Activated CD8-positive, alpha-beta memory T cell treated with anti-CD3 and anti-CD28 coated beads, Interleukin-2, amount 50 U/mL, for 48 hours (primary cell): ENCODE measurements at regions not wholly inside any gene's neighbourhood (a gene's known extent, or its start where the extent isn't known, plus 50 kb on each side); places are given as distances from the start of the nearest gene placed in this dataset.
"Not testable (repeated sequence)": the region's sequence is repeated elsewhere in the genome, so short reads cannot be mapped to it uniquely, and the experiment has no call there.

Experiments used
- DNase-seq: peaks from one replicate; pipeline ENCODE4 v3.0.0-alpha.2; 2020

DNA sequence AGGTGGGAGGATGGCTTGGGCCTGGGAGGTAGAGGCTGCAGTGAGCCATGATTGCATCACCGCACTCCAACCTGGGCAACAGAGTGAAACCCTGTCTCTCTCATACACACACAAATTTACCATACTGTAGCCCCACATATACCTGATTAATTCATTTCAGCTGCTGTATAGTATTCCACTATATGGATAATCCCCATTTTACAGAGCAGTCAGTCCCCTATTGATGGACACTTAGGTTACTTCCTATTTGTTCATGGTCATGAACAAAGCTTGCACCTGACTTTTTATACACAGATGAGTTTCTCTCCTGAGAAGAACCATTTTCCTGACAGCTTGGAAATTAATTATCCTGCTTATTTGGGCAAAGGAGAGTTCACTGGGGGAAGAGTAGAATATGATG, 59.2 kb downstream of the EMX2 start:
- DNase-seq = no peak

DNA sequence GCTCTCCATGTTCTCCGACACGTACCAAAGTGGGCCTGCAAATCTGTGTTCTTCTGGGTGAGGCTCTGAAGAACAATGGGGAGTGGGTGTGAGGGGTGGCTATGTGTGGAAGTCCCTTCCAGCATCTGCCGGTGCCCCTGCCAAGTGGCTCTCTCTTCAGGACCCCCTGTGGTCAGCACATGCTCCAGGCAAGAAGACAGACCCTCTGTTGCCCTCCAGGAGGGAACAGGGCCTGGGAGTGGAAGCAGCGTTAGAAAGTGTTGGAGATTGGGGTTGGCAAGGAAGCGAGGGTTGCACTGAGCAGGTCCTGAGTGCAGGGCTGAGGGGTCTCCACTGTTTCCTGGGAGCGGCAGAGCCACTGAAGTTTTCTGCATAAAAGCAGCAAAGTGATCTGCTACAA, 60.5 kb downstream of the EMX2 start:
- DNase-seq = no peak

- DNase-seq = no peak
Observed at GRCh38 chr10:117603726-117604125, 61.2 kb downstream of the EMX2 start.

GRCh38 chr10:117609095-117609795, 66.7 kb downstream of the EMX2 start:
- DNase-seq = no peak

DNA sequence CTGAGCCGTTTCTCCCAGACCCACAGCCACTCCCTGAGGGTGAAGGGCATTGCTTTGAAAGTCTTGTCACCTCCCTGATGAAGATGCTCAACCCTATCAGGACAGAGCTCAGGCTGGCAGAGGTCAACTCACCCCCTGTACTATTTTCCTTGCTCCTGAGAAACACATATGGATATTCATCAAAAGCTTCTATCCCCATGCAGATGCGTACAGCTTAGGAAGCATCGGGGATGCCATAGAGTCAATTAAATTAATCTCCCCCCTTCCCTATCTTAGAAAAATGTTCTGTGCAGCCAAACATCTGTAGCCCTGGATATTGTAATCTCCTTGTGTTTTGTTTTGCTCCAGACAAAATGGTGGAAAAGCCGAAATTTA, 67.2 kb downstream of the EMX2 start:
- no peak for DNase-seq

DNA sequence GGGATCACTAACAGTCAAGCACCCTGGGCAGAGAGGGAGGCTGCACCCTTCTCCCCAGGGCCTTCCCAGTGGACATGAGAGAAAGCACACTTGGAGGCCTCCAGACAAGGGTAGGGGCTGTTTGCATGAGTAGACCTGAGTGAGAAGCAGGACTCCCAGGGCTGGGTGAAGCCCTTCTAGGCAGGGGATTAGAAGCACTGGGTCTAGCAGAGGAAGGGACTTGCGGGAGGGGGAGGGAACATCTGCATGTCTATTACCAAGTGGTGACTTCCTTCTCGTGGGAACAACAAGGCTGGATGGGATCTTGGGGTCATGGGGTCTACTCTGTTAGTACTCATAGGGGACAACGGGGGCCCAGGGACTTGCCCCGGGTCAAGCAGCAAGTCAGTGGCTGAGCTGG, 67.8 kb downstream of the EMX2 start:
- DNase-seq = no peak

DNA sequence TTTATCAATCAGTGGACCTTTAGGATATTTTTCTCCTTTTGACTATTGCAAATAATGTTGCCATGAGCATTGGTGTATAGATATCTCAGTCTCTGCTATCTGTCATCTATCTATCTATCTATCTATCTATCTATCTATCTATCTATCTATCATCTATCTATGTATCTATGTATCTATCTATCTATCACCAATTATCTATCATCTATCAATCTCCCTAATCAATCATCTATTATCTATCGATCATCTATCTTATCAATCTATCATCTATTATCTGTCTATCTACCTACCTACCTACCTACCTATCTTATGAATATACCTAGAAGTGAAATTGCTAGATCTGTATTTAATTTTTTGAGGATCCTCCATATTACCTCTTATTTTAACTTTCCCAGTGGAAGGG, 69.6 kb downstream of the EMX2 start:
- no peak for DNase-seq

- DNase-seq = no peak
Observed at GRCh38 chr10:117615649-117616048, 73.1 kb downstream of the EMX2 start.

DNA sequence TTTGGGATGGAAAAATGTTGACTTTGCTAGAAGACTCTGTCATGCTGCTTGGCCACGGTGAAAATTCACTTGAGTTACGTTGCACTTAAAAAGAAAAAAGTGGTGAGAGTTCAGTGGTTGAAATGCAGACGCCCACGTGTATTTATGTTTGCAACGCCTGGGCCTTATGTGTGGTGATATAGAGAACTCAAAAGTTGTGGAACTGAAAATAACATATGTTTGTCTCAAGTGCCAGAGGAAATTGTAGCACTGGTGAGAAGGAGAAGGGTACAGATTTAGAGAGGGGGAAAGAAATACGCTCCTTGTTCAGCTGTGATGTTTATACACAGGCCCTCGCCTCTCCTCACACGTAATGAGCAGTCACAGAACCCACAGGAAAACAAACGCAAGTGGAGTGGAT, 73.6 kb downstream of the EMX2 start:
- no peak for DNase-seq

- no peak for DNase-seq
Observed at GRCh38 chr10:117617086-117617485, 74.5 kb downstream of the EMX2 start.

DNA sequence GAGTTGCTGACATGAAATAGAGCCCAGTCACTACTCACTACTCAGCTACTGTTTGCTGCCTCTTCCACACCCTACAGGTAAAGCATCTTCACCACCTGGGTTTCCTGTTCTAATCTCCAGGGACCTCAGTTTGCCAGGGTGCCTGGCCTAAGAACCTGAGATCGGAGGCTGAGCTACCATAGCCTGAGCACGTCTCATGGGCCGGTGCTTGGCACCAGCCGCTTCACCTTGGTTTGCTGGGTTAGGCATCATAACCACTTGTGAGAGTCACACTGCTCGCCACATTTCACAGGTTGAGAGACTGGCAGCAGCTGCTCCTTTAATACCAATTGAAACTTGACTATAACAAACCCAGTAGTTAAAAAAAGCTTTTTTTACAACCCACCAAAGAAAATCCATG, 75.1 kb downstream of the EMX2 start:
- DNase-seq = no peak

- no peak for DNase-seq
Observed at GRCh38 chr10:117619223-117619622, 76.7 kb downstream of the EMX2 start.

GRCh38 chr10:117619707-117620405, 77.3 kb downstream of the EMX2 start:
- DNase-seq = no peak

- no peak for DNase-seq
Observed at GRCh38 chr10:117621196-117621595, 78.7 kb downstream of the EMX2 start.

GRCh38 chr10:117621795-117622420, 79.4 kb downstream of the EMX2 start:
- DNase-seq = no peak

DNA sequence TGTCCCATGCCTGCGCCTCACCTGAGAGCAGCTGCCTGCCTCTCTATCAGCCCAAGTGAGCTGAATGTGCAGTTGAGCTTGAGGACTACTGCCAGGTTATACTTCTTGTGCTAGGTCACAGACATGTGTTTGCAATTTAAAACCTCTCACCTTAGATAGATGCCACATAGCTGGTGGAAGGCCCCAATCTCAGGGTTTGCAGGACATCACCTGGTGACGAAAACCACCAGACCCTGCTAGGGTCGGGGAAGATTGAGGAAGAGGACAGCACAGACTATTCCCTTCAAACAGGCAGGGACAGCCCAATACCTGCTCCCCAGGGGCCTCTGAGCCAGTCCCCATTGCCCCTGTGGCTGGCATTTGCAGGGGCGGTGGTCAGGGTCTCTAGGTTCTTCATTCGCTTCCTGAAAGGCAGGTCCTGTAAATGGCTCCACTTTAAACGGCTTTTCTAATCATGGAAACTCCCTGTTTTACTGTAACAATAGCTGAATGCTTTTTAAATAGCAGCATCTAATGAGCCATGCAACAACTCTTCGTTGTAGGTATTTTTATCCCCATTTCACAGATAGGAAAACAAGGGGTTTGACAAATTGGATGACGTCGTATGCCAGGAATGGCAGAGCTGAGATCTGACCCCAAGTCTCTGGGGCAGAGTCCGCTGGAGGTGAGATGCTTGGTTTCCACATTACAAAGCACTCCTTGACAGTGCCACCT, 80.1 kb downstream of the EMX2 start:
- no peak for DNase-seq

- DNase-seq = no peak
Observed at GRCh38 chr10:117626228-117626627, 83.7 kb downstream of the EMX2 start.

GRCh38 chr10:117627561-117627960, 85.0 kb downstream of the EMX2 start:
- DNase-seq = no peak

- DNase-seq = not testable (repeated sequence)
Observed at GRCh38 chr10:117629717-117630116, 87.2 kb downstream of the EMX2 start.

DNA sequence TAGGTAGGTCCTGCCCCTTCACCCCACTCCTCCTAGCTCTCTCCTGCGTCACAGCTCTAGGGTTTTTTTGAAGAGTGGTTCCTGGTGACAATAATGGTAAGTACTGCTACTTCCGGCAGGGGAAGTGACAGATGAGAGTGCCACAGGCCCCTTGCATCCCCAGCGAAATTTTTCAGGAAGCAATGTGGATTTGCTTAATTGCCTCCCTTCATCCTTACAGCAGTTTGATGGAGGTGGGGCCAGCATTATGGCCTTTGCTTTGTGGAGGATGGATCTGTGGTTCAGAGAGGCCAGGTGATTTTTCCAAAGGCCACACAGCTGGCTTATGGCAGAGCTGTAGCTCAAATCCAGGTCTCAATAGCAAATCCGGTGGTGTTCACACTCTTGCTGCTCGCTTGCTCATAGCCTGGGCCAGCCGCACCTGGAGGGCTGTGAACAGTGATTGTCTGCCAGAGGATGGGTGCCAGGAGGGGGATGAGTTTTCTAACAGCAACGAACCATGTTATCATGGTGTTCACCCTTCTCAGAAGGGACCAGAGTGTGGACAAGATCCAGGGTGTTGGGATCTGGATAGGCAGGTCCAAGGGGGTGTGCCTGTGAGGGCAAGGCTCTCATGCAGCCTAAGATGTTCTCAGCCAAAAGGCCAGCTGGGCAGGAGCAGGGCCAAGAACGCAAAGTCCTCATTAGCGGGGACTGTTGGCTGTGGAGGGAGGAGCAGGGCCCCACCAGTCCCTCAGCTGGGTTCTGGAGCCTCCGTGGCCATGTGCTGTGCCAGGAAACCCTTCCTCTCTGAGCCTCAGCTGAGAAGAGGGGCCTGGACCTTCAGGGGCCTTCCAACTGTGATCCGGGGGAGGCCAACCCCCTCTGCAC, 89.0 kb downstream of the EMX2 start:
- no peak for DNase-seq

- DNase-seq = no peak
Observed at GRCh38 chr10:117632406-117632805, 89.9 kb downstream of the EMX2 start.

GRCh38 chr10:117635826-117636225, 93.3 kb downstream of the EMX2 start:
- DNase-seq = no peak

DNA sequence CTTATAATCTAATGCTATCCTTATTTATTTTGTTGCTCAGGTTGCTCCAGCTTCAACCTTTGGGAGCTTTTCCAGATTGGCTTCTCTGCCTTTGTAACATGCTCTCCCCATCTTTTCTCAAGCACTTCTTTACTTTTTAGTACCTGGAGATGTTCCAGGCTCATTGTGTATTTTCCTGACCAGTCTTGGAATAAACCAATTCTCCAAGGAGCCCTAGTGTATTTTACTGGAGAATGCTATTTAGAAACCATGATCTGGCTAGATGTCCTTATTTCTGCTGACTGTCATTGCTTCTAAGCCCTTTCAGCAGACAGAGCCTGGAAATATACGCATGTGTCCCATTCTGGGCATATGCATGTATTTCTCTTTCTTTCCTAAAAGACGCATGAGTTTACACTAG, 95.7 kb downstream of the EMX2 start:
- DNase-seq = no peak
